SK-N-SH (cell line): ENCODE measurements at regions not wholly inside any gene's neighbourhood (a gene's known extent, or its start where the extent isn't known, plus 50 kb on each side); places are given as distances from the start of the nearest gene placed in this dataset.

Experiments used
- CTCF ChIP-seq: fragments of 200-600 bp; sonication (generic); IDR thresholded peaks from 2 replicates; pipeline ENCODE4 v1.6.1; 2017; ENCODE audit warnings: antibody characterized with exemption, mild to moderate bottlenecking, moderate library complexity
- JUND ChIP-seq: IDR thresholded peaks from 2 replicates; pipeline ENCODE4 v1.4.0; 2012
- REST ChIP-seq: IDR thresholded peaks from 2 replicates; pipeline ENCODE4 v1.6.1; 2012; ENCODE audit warnings: mild to moderate bottlenecking, low read depth, low read length, moderate library complexity

- peak; percentile 89 for TF ChIP-seq CTCF
- no peak for TF ChIP-seq JUND
- no peak for TF ChIP-seq REST
Measured at GRCh38 chr6:141562851-141563763, 569.6 kb upstream of the GJE1 start.
